Neural cell (in vitro differentiated cells): ENCODE measurements at regions not wholly inside any gene's neighbourhood (a gene's known extent, or its start where the extent isn't known, plus 50 kb on each side); places are given as distances from the start of the nearest gene placed in this dataset.

Experiments
- H2AFZ ChIP-seq: fragments of 200-600, 300-800 bp; sonication (generic), shearing (Covaris generic); 2 replicates; pipeline ENCODE4 v1.6.0; 2014; ENCODE audit warnings: low read depth, mild to moderate bottlenecking, antibody characterized with exemption, low read length, moderate library complexity
- H3F3A ChIP-seq: fragments of 200-600 bp; shearing (Covaris generic); 2 replicates; pipeline ENCODE4 v1.6.1; 2016; ENCODE audit warnings: mild to moderate bottlenecking, moderate library complexity, mixed read lengths, antibody characterized with exemption, low read length; ENCODE audit not compliant: insufficient read depth, poor library complexity, severe bottlenecking
- H3K27ac ChIP-seq: fragments of 200-600, 300-800 bp; sonication (generic), shearing (Covaris generic); 2 replicates; pipeline ENCODE4 v1.5.1; 2014; ENCODE audit warnings: mild to moderate bottlenecking, low read length, moderate library complexity
- H3K27me3 ChIP-seq: fragments of 300-800, 200-600 bp; sonication (generic), shearing (Covaris generic); 2 replicates; pipeline ENCODE4 v1.6.0; 2014; ENCODE audit warnings: mild to moderate bottlenecking, low read depth, low read length, moderate library complexity; ENCODE audit not compliant: insufficient read depth
- H3K36me3 ChIP-seq: fragments of 300-800, 200-600 bp; sonication (generic), shearing (Covaris generic); 2 replicates; pipeline ENCODE4 v1.5.1; 2014; ENCODE audit warnings: mild to moderate bottlenecking, antibody characterized with exemption, low read length, moderate library complexity; ENCODE audit not compliant: insufficient read depth
- H3K4me2 ChIP-seq: fragments of 300-800, 200-600 bp; sonication (generic), shearing (Covaris generic); 2 replicates; pipeline ENCODE4 v1.6.0; 2014; ENCODE audit warnings: mild to moderate bottlenecking, low read length
- H3K4me3 ChIP-seq: fragments of 300-800, 200-600 bp; sonication (generic), shearing (Covaris generic); 2 replicates; pipeline ENCODE4 v1.5.1; 2014; ENCODE audit warnings: mild to moderate bottlenecking, low read length, moderate library complexity
- H3K79me2 ChIP-seq: fragments of 200-600 bp; shearing (Covaris generic); replicated peaks from 2 replicates; pipeline ENCODE4 v1.6.0; 2014; ENCODE audit warnings: mild to moderate bottlenecking, low read length, moderate library complexity; ENCODE audit not compliant: insufficient read depth
- H3K9ac ChIP-seq: fragments of 300-800, 200-600 bp; sonication (generic), shearing (Covaris generic); 2 replicates; pipeline ENCODE4 v1.6.1; 2016; ENCODE audit warnings: mild to moderate bottlenecking, low read length, mixed read lengths
- H3K9me2 ChIP-seq: fragments of 200-600 bp; shearing (Covaris generic); 2 replicates; pipeline ENCODE4 v1.6.1; 2016; ENCODE audit warnings: mild to moderate bottlenecking, low read length, mixed read lengths; ENCODE audit not compliant: insufficient read depth
- H3K9me3 ChIP-seq: fragments of 200-600, 300-800 bp; sonication (generic), shearing (Covaris generic); 2 replicates; pipeline ENCODE4 v1.6.1; 2016; ENCODE audit warnings: mild to moderate bottlenecking, mixed run types, low read length, moderate library complexity, mixed read lengths
- H4K20me1 ChIP-seq: fragments of 200-600 bp; shearing (Covaris generic); 2 replicates; pipeline ENCODE4 v1.6.1; 2016; ENCODE audit warnings: mild to moderate bottlenecking, mixed run types; ENCODE audit not compliant: insufficient read depth
- CTCF ChIP-seq: fragments of 450-650 bp; IDR thresholded peaks from 2 replicates; pipeline ENCODE4 v1.5.1; 2014; ENCODE audit warnings: antibody characterized with exemption, mild to moderate bottlenecking, moderate library complexity; ENCODE audit not compliant: poor library complexity, severe bottlenecking
- EP300 ChIP-seq: fragments of 450-650 bp; conservative IDR thresholded peaks from 2 replicates; pipeline ENCODE4 v1.6.1; 2014; ENCODE audit warnings: antibody characterized with exemption, mild to moderate bottlenecking, moderate library complexity; ENCODE audit not compliant: poor library complexity, severe bottlenecking
- EZH2 ChIP-seq: fragments of 200-600, 300-800 bp; shearing (Covaris generic), sonication (generic); IDR thresholded peaks from 2 replicates; pipeline ENCODE4 v1.6.1; 2014; ENCODE audit warnings: antibody characterized with exemption, low read length, borderline replicate concordance, mild to moderate bottlenecking; ENCODE audit not compliant: insufficient read depth, poor library complexity, severe bottlenecking
- MXI1 ChIP-seq: fragments of 450-650 bp; conservative IDR thresholded peaks from 2 replicates; pipeline ENCODE4 v1.6.1; 2014; ENCODE audit warnings: antibody characterized with exemption, mild to moderate bottlenecking; ENCODE audit not compliant: poor library complexity, severe bottlenecking
- POLR2AphosphoS5 ChIP-seq: IDR thresholded peaks from 2 replicates; pipeline ENCODE4 v1.6.1; 2012
- RAD21 ChIP-seq: fragments of 450-650 bp; conservative IDR thresholded peaks from 2 replicates; pipeline ENCODE4 v1.6.1; 2014; ENCODE audit warnings: antibody characterized with exemption, mild to moderate bottlenecking, moderate library complexity
- REST ChIP-seq: IDR thresholded peaks from 2 replicates; pipeline ENCODE4 v1.6.1; 2012; ENCODE audit warnings: borderline replicate concordance
- SMC3 ChIP-seq: fragments of 450-650 bp; conservative IDR thresholded peaks from 2 replicates; pipeline ENCODE4 v1.6.1; 2014; ENCODE audit warnings: antibody characterized with exemption, mild to moderate bottlenecking, moderate library complexity; ENCODE audit not compliant: poor library complexity
- TAF1 ChIP-seq: IDR thresholded peaks from 2 replicates; pipeline ENCODE4 v1.6.1; 2012; ENCODE audit warnings: low read depth

GRCh38 chr12:107832441-107832840, 57.9 kb downstream of the ASCL4 start:
- H3F3A ChIP-seq, result no peaks in the 10 kb centered on the region
- no peak overlapping the region for H3K27ac ChIP-seq
- TF ChIP-seq EP300 (no peak), REST (no peak), MXI1 (no peak), RAD21 (no peak), POLR2AphosphoS5 (no peak), EZH2 (no peak), CTCF (no peak), SMC3 (no peak), TAF1 (no peak)
- H3K4me3 ChIP-seq, result no peak overlapping the region
- no peaks in the 10 kb centered on the region for H3K79me2 ChIP-seq
- H3K9ac ChIP-seq, result no peak overlapping the region
- H4K20me1 ChIP-seq, result no peaks in the 10 kb centered on the region
- no peaks in the 10 kb centered on the region for H3K36me3 ChIP-seq
- H3K9me3 ChIP-seq, result no peaks in the 10 kb centered on the region
- no peak overlapping the region for H2AFZ ChIP-seq
- H3K27me3 ChIP-seq, result no peaks in the 10 kb centered on the region
- H3K9me2 ChIP-seq, result no peaks in the 10 kb centered on the region
- no peak overlapping the region for H3K4me2 ChIP-seq

- no peak overlapping the region for H2AFZ ChIP-seq
- H3K9me3 ChIP-seq, result no peaks in the 10 kb centered on the region
- TF ChIP-seq REST, result no peak
- no peak for TF ChIP-seq CTCF
- TF ChIP-seq RAD21, result no peak
- TF ChIP-seq POLR2AphosphoS5, result no peak
- no peak for TF ChIP-seq TAF1
- TF ChIP-seq MXI1, result no peak
- TF ChIP-seq EP300, result no peak
- no peak for TF ChIP-seq EZH2
- TF ChIP-seq SMC3, result no peak
- no peaks in the 10 kb centered on the region for H3K36me3 ChIP-seq
- peaks cover 35% of the 10 kb centered on the region for H3K27me3 ChIP-seq
- no peak overlapping the region for H3K9ac ChIP-seq
- H3K4me2 ChIP-seq, result no peak overlapping the region
- H3K4me3 ChIP-seq, result no peak overlapping the region
- H4K20me1 ChIP-seq, result no peaks in the 10 kb centered on the region
- no peaks in the 10 kb centered on the region for H3F3A ChIP-seq
- no peaks in the 10 kb centered on the region for H3K79me2 ChIP-seq
- H3K27ac ChIP-seq, result no peak overlapping the region
- H3K9me2 ChIP-seq, result no peaks in the 10 kb centered on the region
Observed at GRCh38 chr12:107840186-107840585, 65.7 kb downstream of the ASCL4 start.
